ENCODE measurements at regions not wholly inside any gene's neighbourhood (a gene's known extent, or its start where the extent isn't known, plus 50 kb on each side); places are given as distances from the start of the nearest gene placed in this dataset.

DNA sequence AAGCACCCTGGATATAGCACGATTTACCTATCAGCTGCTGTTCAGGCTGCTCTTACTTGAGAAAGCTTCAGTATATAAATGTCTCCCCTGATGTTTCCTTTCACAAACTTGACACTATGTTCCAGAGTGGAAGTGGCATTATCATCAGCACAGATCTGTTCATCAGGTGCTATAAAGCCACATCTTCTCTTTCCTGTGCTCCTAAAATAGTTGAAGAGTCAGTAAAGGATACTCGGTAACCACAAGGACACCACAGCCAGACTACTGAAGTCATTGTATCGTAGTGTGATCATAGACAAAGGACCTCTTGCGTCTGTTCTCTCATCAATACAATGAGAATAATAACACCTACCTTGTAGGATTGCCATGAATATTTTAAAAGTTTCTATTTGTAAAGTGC is 841.0 kb upstream of the CELF4 start:
- no peak for DNase-seq (ENCODE audit: low spot score)

DNA sequence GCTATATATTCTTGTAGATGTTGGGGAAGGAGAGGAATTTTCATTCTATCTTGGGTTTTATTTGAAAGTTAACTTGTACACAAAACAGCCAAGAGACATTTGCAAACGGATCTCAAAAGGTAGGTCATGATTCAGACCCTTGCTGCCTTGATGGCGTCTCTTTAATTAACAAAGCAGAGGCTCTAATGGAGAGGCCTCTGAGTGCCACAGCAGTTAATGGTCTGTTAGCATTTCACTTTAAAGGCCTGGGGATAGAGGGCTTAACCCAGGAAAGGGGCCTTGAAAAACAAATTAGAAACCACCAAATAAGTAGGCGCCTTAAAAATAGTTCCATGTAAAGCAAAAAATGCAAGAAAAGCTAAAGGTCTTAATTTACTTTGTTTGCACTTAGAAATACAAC is 836.9 kb upstream of the CELF4 start:
- no peak for DNase-seq (ENCODE audit: low spot score)

- DNase-seq (ENCODE audit: low spot score): no peak
Measured at GRCh38 chr18:38397094-38397493, 831.5 kb upstream of the CELF4 start.

DNA sequence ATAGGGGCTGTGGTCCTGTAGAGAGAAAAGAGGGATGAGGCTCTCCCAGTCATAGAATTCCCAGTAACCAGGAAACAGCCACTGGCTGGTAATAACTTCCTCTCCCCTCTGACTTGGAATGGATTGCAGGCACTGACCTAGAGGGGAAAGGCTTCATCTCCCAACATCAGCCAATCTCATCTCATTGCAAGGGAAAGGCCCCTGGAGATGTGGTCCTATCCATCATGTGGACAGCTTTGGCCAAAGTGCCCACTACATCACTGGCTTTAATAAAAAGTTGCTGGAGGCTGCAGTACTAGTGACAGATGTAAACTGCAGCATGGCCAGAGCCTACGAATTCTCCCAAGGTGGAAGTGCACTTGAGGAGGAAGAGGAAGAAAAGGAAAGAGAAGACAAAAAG is 820.5 kb upstream of the CELF4 start:
- no peak for DNase-seq (ENCODE audit: low spot score)

DNA sequence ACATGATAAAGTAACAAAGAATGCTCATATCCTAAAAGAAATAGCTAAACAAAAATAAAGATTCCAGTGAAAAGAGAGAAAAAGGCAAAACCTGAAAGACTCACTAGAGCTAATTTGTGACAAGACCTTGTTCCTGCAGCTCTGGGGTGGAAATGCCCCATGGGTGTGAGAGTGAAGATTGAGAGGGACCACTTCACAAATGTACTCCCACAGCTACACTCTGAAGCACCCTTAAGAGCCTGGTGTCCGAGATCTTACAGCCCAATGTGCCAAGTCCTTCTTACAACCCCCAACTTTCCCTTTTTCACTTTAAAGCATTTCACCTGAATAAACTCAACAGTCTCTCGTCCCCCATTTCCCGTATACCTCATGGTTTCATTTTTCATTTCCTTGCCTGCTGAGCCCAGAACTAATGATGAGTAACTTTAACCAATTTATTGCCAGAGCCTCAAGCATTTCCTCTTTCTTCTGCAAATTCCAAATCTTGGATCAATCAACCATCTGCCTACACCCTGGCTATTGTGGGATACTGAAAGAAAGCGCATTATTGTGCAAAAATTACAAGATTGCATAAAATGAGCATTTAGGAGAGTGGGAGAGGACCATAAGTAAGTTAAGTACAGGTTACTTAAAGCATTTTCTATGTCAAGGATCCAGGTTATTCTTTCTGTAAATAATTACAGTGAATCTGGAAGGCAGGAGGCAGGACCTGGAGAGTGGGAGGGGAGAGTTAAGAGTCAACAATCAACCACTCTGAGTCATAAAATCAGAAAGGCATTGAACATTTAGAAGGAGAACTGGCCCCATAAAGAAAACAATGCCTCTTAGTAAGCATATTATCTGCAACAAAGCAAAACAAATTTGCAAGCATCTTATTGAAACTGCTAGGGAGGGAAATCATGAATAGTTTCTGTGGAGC is 804.4 kb upstream of the CELF4 start:
- DNase-seq (ENCODE audit: low spot score): no peak

DNA sequence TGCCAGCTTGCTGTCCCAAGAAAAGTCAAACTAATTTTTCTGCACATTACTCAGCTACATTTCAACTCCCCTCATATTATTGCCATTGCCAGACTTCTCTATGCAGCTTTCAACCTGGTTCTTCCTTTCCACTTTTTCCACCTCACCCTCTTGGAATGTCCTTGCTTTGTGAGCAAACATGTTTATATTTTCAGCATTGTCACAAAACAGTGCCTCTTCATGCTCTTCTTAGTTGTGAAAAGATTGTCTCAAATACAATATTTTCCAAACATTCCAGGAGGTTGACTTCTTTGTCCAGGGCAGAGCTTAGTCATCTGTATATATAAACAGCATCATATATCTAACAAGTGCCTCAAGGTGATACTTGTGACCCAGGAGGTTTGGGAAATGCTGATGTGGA is 803.3 kb upstream of the CELF4 start:
- no peak for DNase-seq (ENCODE audit: low spot score)

- DNase-seq (ENCODE audit: low spot score): no peak
Measured at GRCh38 chr18:38368246-38368645, 802.6 kb upstream of the CELF4 start.

DNA sequence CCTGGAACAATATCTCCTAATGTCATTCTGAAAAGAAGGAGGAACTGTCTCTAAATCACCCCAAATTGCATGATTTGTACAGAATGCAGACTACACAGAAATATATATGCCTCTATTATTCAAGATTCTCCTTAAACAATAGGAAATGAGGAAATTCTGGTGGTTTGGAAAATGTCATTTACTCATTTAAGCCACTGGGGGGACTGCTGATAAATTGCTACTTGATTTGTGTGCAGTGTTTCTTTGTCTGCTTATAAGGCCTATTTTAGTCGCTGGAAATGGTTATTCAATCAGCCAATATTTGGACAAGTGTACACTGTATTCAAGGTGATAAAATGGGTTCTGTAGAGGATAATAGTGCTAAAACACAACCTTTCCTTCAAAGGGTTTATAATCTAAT is 801.9 kb upstream of the CELF4 start:
- no peak for DNase-seq (ENCODE audit: low spot score)

- no peak for DNase-seq (ENCODE audit: low spot score)
Measured at GRCh38 chr18:38362286-38362792, 796.7 kb upstream of the CELF4 start.

DNA sequence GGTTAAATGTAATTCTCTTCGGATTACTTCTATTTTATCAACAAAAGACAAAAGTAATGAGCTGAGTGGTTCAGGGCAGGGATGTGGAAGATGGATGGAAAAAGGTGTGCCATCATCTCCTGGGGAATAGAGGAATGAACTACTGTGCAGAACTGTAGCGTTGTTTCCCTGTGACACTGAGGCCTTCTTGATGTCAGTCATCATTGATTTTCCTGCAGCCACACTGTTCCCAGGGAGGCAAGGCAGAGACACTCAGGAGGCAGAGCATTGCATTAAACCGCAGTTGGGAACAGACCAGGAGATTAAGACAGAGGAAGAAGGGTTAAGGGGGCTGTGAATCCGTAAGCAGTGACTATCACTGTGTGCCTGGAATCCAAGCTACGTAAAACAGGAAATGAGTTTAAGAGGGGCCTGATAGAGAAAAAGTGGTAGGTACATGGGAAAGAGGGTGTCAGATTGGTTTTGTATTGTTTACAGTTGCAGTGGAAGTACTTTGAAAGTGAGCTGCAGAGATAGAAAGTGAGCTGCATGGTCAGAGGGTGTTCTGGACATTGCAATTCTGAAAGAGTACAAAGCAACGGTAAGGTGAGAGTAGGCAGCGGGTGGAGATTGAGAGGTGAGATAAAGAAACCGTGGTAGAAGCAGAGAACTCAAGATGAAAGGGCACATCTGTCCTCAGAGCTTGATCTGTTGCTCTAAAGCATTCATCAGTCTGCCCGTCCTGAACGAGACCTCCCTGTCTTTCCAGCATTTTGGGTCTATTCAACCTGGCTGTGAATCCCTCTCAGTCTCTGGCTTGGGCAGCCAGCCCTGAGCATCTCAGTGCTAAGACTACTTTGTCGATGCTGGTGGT is 793.4 kb upstream of the CELF4 start:
- DNase-seq (ENCODE audit: low spot score): no peak

DNA sequence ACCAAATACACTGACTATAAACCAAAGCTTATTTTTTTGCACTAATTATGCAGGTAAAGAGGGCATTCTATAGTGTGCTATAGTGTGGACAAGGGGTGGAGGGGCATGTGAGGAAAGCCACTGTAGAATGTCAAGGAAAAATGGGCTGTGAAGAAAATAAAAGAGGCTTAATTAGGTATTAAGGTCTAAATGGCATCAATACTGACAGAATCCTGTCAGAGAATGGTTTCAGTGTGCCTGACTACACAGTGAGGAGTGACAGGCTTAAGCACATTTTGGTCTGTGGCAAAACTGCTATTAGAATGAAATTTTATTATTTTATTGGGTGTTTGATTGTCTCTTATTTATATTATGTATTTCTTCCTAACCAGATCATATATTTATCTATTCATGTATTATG is 787.6 kb upstream of the CELF4 start:
- DNase-seq (ENCODE audit: low spot score): no peak

- no peak for DNase-seq (ENCODE audit: low spot score)
Measured at GRCh38 chr18:38350141-38350540, 784.5 kb upstream of the CELF4 start.

DNA sequence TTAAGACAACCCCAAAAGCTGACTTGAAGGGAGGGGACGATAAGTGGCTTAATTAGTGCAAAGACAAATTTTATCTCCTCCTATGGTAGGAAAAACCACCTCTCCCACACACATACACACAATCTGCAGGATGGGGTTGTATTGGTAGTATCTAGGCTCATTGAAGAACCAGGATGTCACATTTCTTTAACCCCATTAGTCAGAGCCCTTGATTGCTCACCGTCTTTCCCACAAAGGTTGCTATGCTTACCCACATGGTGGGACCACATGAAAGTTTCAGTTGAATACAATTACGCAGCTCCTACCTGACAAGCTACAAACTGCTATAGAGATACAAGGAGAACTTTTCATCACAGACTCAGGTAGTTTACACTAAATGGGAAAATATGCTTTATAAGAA is 765.0 kb upstream of the CELF4 start:
- no peak for DNase-seq (ENCODE audit: low spot score)

GRCh38 chr18:38329145-38329544 is 763.5 kb upstream of the CELF4 start:
- DNase-seq (ENCODE audit: low spot score): no peak

- DNase-seq (ENCODE audit: low spot score): no peak
Measured at GRCh38 chr18:38322206-38322605, 756.6 kb upstream of the CELF4 start.

- DNase-seq (ENCODE audit: low spot score): no peak
Measured at GRCh38 chr18:38321262-38321661, 755.7 kb upstream of the CELF4 start.

DNA sequence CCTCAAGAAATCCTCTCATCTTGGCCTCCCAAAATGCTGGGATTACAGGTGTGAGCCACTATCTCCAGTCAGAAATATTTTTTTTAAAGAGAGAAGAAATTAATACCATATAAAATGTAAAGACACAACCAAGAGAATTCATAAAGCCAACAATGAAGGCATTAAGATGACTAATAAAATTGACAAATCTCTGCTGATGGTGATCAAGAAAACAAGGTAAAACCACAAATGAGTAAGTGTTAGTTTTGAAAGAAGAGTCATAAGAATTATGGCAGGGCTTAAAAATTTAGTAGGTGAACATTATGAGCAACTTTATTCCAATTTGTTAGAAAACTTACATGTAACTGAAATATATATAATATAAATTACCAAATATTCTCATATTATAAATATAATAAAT is 752.8 kb upstream of the CELF4 start:
- no peak for DNase-seq (ENCODE audit: low spot score)

GRCh38 chr18:38313831-38314230 is 748.2 kb upstream of the CELF4 start:
- DNase-seq (ENCODE audit: low spot score): no peak

- DNase-seq (ENCODE audit: low spot score): no peak
Measured at GRCh38 chr18:38312532-38312931, 746.9 kb upstream of the CELF4 start.

DNA sequence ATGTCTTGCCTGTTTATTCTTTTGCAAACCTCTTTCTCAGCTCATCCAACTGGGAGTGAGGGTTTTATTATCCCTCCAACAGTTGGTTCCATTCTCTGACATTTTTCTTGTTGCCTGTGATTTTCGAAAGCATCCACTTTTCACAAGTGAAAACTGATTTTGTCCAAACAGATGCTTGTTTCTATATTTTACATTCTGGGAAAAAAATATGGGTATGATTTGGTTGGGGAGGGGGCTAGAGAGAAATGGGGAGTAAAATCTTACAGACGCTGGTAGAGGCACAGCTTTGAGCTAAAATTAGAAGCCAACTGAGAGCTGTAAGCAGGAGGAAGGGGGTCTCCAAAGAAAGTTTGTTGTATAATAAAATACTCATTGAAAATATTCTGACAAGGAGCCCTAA is 745.3 kb upstream of the CELF4 start:
- DNase-seq (ENCODE audit: low spot score): no peak

- no peak for DNase-seq (ENCODE audit: low spot score)
Measured at GRCh38 chr18:38307914-38308313, 742.3 kb upstream of the CELF4 start.

- no peak for DNase-seq (ENCODE audit: low spot score)
Measured at GRCh38 chr18:38305961-38306360, 740.4 kb upstream of the CELF4 start.

DNA sequence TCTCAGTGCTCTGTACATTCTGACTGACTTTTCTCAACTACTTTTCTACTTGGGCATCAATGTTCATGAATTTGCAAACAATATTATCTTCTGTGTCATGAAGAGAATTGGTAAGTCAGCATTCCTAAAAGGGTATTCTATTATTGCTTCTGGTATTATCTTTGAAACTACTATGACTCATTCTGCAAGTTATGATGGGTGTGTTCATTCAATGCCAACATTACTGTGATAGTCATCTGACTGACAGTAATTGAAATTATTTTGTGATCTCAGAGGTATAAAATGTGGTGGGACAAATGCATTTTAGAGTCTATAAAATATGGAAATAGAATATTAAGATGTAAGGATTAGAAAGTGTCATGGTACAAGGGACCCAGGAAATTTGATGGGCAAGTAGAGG is 736.0 kb upstream of the CELF4 start:
- DNase-seq (ENCODE audit: low spot score): no peak
